HEK293 (cell line): ENCODE measurements at regions not wholly inside any gene's neighbourhood (a gene's known extent, or its start where the extent isn't known, plus 50 kb on each side); places are given as distances from the start of the nearest gene placed in this dataset.

Experiments
- CTCF ChIP-seq: fragments of 450-650 bp; formaldehyde crosslinking; IDR thresholded peaks from 2 replicates; pipeline ENCODE4 v1.5.1; 2016; ENCODE audit warnings: missing biosample characterization, missing genetic modification characterization
- FEZF1 ChIP-seq: fragments of 450-650 bp; formaldehyde crosslinking; IDR thresholded peaks from 2 replicates; pipeline ENCODE4 v1.5.1; 2016; ENCODE audit warnings: missing biosample characterization, missing genetic modification characterization
- HOXC10 ChIP-seq: sonication (generic); formaldehyde crosslinking; IDR thresholded peaks from 2 replicates; pipeline ENCODE4 v1.8.1; 2023; ENCODE audit warnings: mild to moderate bottlenecking, missing genetic modification reagents
- SP2 ChIP-seq: fragments of 450-650 bp; formaldehyde crosslinking; IDR thresholded peaks from 2 replicates; pipeline ENCODE4 v1.5.1; 2016; ENCODE audit warnings: missing biosample characterization, missing genetic modification characterization
- SP3 ChIP-seq: fragments of 450-650 bp; formaldehyde crosslinking; IDR thresholded peaks from 2 replicates; pipeline ENCODE4 v1.5.1; 2016; ENCODE audit warnings: missing biosample characterization, missing genetic modification characterization
- YY1 ChIP-seq: fragments of 450-650 bp; formaldehyde crosslinking; IDR thresholded peaks from 2 replicates; pipeline ENCODE4 v1.5.1; 2018; ENCODE audit warnings: missing biosample characterization, missing genetic modification characterization
- ZNF114 ChIP-seq: fragments of 450-650 bp; formaldehyde crosslinking; IDR thresholded peaks from 2 replicates; pipeline ENCODE4 v1.5.0; 2017; ENCODE audit warnings: missing biosample characterization, missing genetic modification characterization
- ZNF580 ChIP-seq: fragments of 450-650 bp; formaldehyde crosslinking; IDR thresholded peaks from 2 replicates; pipeline ENCODE4 v1.5.1; 2016; ENCODE audit warnings: missing biosample characterization, missing genetic modification characterization
- ZNF629 ChIP-seq: fragments of 450-650 bp; formaldehyde crosslinking; IDR thresholded peaks from 2 replicates; pipeline ENCODE4 v1.5.1; 2017; ENCODE audit warnings: missing biosample characterization, missing genetic modification characterization
- ZNF639 ChIP-seq: fragments of 450-650 bp; formaldehyde crosslinking; IDR thresholded peaks from 2 replicates; pipeline ENCODE4 v1.5.1; 2016; ENCODE audit warnings: missing biosample characterization, missing genetic modification characterization
- ZNF670 ChIP-seq: fragments of 450-650 bp; formaldehyde crosslinking; IDR thresholded peaks from 2 replicates; pipeline ENCODE4 v1.5.1; 2016; ENCODE audit warnings: missing biosample characterization, missing genetic modification characterization, low read depth
- ZNF776 ChIP-seq: fragments of 450-650 bp; formaldehyde crosslinking; IDR thresholded peaks from 2 replicates; pipeline ENCODE4 v1.5.0; 2017; ENCODE audit warnings: missing biosample characterization, missing genetic modification characterization, borderline replicate concordance
- ZNF843 ChIP-seq: fragments of 450-650 bp; formaldehyde crosslinking; IDR thresholded peaks from 2 replicates; pipeline ENCODE4 v1.5.1; 2016; ENCODE audit warnings: missing biosample characterization, missing genetic modification characterization

GRCh38 chr5:54753753-54754152, 231.6 kb downstream of the ESM1 start:
- TF ChIP-seq YY1 (tag by site-specific recombination) (no peak), SP2 (tag by site-specific recombination) (no peak), ZNF639 (no peak), ZNF114 (no peak), ZNF843 (tag by site-specific recombination) (no peak), ZNF776 (no peak), ZNF580 (tag by site-specific recombination) (no peak), CTCF (tag by site-specific recombination) (no peak), ZNF629 (tag by site-specific recombination) (no peak), SP3 (tag by site-specific recombination) (no peak), ZNF670 (tag by site-specific recombination) (no peak), FEZF1 (tag by site-specific recombination) (no peak), HOXC10 (no peak)
